Colonic mucosa (tissue), 4 donors: ENCODE measurements at regions not wholly inside any gene's neighbourhood (a gene's known extent, or its start where the extent isn't known, plus 50 kb on each side); places are given as distances from the start of the nearest gene placed in this dataset.

Experiments
- DNase-seq: peaks from one replicate; pipeline ENCODE4 v3.0.0-alpha.2; 2020
- H3K27ac ChIP-seq: fragments of 200-600 bp; one replicate; pipeline ENCODE4 v1.8.0; 2021
- H3K27me3 ChIP-seq: fragments of 200-600 bp; one replicate; pipeline ENCODE4 v1.8.0; 2021
- H3K36me3 ChIP-seq: fragments of 200-600 bp; one replicate; pipeline ENCODE4 v1.8.0; 2021
- H3K4me1 ChIP-seq: fragments of 200-600 bp; one replicate; pipeline ENCODE4 v1.8.0; 2021; ENCODE audit warnings: mild to moderate bottlenecking
- H3K4me3 ChIP-seq: fragments of 200-600 bp; one replicate; pipeline ENCODE4 v1.8.0; 2021
- H3K9ac ChIP-seq, 2 donors: one replicate each; pipeline ENCODE4 v1.7.0; 2013; ENCODE audit warnings: control low read depth in 2 of 2, low read depth in 2 of 2, low read length in 2 of 2
- H3K9me3 ChIP-seq: fragments of 200-600 bp; one replicate; pipeline ENCODE4 v1.8.0; 2021
- CTCF ChIP-seq: fragments of 200-600 bp; IDR thresholded peaks from one replicate; pipeline ENCODE4 v1.8.0; 2022; ENCODE audit warnings: antibody characterized with exemption, mild to moderate bottlenecking
- intact Hi-C: fragments of 100-400 bp; cut with DNase I; formaldehyde crosslinking; loops from one replicate; pipeline ENCODE4 v1.14.1; 2022
- donor health status: healthy.
- donor health status: DM: no; HTN: no; CAD: no.
- donor health status: DM: no; HTN: no; CAD: no.

- no peak overlapping the region for H3K4me3 ChIP-seq
- no peaks in the 10 kb centered on the region for H3K4me1 ChIP-seq
- H3K9me3 ChIP-seq: no peaks in the 10 kb centered on the region
- H3K27me3 ChIP-seq: no peaks in the 10 kb centered on the region
- TF ChIP-seq CTCF: no peak
- H3K27ac ChIP-seq: no peak overlapping the region
- no peak for DNase-seq
- no peaks in the 10 kb centered on the region for H3K36me3 ChIP-seq
- no peak overlapping the region for H3K9ac ChIP-seq
- intact Hi-C loops: no loop called here
These were observed 135.8 kb downstream of the EN1 start for GRCh38 chr2:118711603-118712002.

- TF ChIP-seq CTCF: no peak
- H3K9me3 ChIP-seq: no peaks in the 10 kb centered on the region
- DNase-seq: no peak
- no peak overlapping the region for H3K9ac ChIP-seq
- no peaks in the 10 kb centered on the region for H3K4me1 ChIP-seq
- no peak overlapping the region for H3K27ac ChIP-seq
- H3K27me3 ChIP-seq: no peaks in the 10 kb centered on the region
- H3K36me3 ChIP-seq: no peaks in the 10 kb centered on the region
- intact Hi-C loops: no loop called here
- H3K4me3 ChIP-seq: no peak overlapping the region
These were observed 137.0 kb downstream of the EN1 start for GRCh38 chr2:118710481-118710880.

GRCh38 chr2:118709786-118710185, 137.7 kb downstream of the EN1 start:
- TF ChIP-seq CTCF: no peak
- no peak for DNase-seq
- H3K36me3 ChIP-seq: no peaks in the 10 kb centered on the region
- no peak overlapping the region for H3K27ac ChIP-seq
- no peaks in the 10 kb centered on the region for H3K4me1 ChIP-seq
- H3K9me3 ChIP-seq: no peaks in the 10 kb centered on the region
- no peaks in the 10 kb centered on the region for H3K27me3 ChIP-seq
- intact Hi-C loops: no loop called here
- H3K4me3 ChIP-seq: no peak overlapping the region
- no peak overlapping the region for H3K9ac ChIP-seq

GRCh38 chr2:118706844-118707243, 140.6 kb downstream of the EN1 start:
- no peak for TF ChIP-seq CTCF
- H3K4me3 ChIP-seq: no peak overlapping the region
- intact Hi-C loops: no loop called here
- H3K9ac ChIP-seq: no peak overlapping the region
- H3K4me1 ChIP-seq: no peaks in the 10 kb centered on the region
- no peak for DNase-seq
- no peaks in the 10 kb centered on the region for H3K9me3 ChIP-seq
- no peaks in the 10 kb centered on the region for H3K27me3 ChIP-seq
- no peak overlapping the region for H3K27ac ChIP-seq
- no peaks in the 10 kb centered on the region for H3K36me3 ChIP-seq

GRCh38 chr2:118706371-118706770, 141.1 kb downstream of the EN1 start:
- H3K4me1 ChIP-seq: no peaks in the 10 kb centered on the region
- TF ChIP-seq CTCF: no peak
- no peak overlapping the region for H3K9ac ChIP-seq
- H3K36me3 ChIP-seq: no peaks in the 10 kb centered on the region
- no peak overlapping the region for H3K4me3 ChIP-seq
- no peaks in the 10 kb centered on the region for H3K9me3 ChIP-seq
- intact Hi-C loops: no loop called here
- H3K27me3 ChIP-seq: no peaks in the 10 kb centered on the region
- no peak overlapping the region for H3K27ac ChIP-seq
- no peak for DNase-seq

- DNase-seq: no peak
- TF ChIP-seq CTCF: no peak
- no peaks in the 10 kb centered on the region for H3K9me3 ChIP-seq
- H3K36me3 ChIP-seq: no peaks in the 10 kb centered on the region
- no peak overlapping the region for H3K9ac ChIP-seq
- H3K4me3 ChIP-seq: no peak overlapping the region
- H3K4me1 ChIP-seq: no peaks in the 10 kb centered on the region
- no peaks in the 10 kb centered on the region for H3K27me3 ChIP-seq
- intact Hi-C loops: no loop called here
- H3K27ac ChIP-seq: no peak overlapping the region
These were observed 142.4 kb downstream of the EN1 start for GRCh38 chr2:118705032-118705431.
